ENCODE measurements at regions not wholly inside any gene's neighbourhood (a gene's known extent, or its start where the extent isn't known, plus 50 kb on each side); places are given as distances from the start of the nearest gene placed in this dataset.

DNA sequence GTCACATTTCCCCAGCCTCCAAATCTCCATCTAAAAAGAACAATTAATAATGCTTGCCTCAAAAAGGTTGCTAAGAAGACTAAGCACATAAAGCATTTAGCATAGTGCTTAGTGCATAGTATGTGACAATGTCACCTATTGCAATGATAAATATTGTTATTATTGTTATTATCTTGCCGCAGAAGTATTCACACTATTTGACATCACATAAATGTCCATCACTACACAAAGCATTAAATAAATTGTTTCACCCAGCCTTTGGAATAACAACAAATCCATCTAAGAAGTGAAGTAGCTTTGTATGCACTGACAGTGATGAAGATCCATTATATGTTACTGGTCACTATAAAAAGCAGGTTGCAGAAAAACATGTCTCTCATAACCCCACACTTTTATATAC lies 2263.9 kb upstream of the WWC1 start:
- H2AFZ ChIP-seq (ENCODE audit: low read length), result no peak overlapping the region
- H3K79me2 ChIP-seq (ENCODE audit: insufficient read depth, low read length), result no peaks in the 10 kb centered on the region
- no peaks in the 10 kb centered on the region for H3K9me3 ChIP-seq (ENCODE audit: low read length)
- TF ChIP-seq, protein P1, sequence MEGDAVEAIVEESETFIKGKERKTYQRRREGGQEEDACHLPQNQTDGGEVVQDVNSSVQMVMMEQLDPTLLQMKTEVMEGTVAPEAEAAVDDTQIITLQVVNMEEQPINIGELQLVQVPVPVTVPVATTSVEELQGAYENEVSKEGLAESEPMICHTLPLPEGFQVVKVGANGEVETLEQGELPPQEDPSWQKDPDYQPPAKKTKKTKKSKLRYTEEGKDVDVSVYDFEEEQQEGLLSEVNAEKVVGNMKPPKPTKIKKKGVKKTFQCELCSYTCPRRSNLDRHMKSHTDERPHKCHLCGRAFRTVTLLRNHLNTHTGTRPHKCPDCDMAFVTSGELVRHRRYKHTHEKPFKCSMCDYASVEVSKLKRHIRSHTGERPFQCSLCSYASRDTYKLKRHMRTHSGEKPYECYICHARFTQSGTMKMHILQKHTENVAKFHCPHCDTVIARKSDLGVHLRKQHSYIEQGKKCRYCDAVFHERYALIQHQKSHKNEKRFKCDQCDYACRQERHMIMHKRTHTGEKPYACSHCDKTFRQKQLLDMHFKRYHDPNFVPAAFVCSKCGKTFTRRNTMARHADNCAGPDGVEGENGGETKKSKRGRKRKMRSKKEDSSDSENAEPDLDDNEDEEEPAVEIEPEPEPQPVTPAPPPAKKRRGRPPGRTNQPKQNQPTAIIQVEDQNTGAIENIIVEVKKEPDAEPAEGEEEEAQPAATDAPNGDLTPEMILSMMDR (IDR thresholded peaks at IDR 0.05; ENCODE audit: low read length), result no peak
- no peak for TF ChIP-seq EZH2 (IDR thresholded peaks at IDR 0.05; ENCODE audit: borderline replicate concordance, low read length)
- no peak overlapping the region for H3K27ac ChIP-seq (ENCODE audit: low read depth, low read length, poor library complexity, severe bottlenecking)
- no peak overlapping the region for H3K9ac ChIP-seq (ENCODE audit: low read length)
- no peaks in the 10 kb centered on the region for H3K4me1 ChIP-seq (ENCODE audit: insufficient read depth, low read length, severe bottlenecking)
- no peaks in the 10 kb centered on the region for H3K36me3 ChIP-seq (ENCODE audit: insufficient read depth, low read length)
- no peaks in the 10 kb centered on the region for H4K20me1 ChIP-seq (ENCODE audit: insufficient read depth, low read length)
- no peaks in the 10 kb centered on the region for H3K9me2 ChIP-seq (ENCODE audit: low read depth, low read length)
- no peaks in the 10 kb centered on the region for H3F3A ChIP-seq (ENCODE audit: insufficient read depth, low read length)
- no peak overlapping the region for H3K4me2 ChIP-seq (ENCODE audit: low read length)
- H3K4me3 ChIP-seq (ENCODE audit: low read depth, low read length, poor library complexity, severe bottlenecking), result no peak overlapping the region
- H3K27me3 ChIP-seq (ENCODE audit: insufficient read depth, low read length), result no peaks in the 10 kb centered on the region

- no peaks in the 10 kb centered on the region for H3K36me3 ChIP-seq (ENCODE audit: insufficient read depth, low read length)
- no peak overlapping the region for H3K4me3 ChIP-seq (ENCODE audit: low read depth, low read length, poor library complexity, severe bottlenecking)
- H4K20me1 ChIP-seq (ENCODE audit: insufficient read depth, low read length), result no peaks in the 10 kb centered on the region
- H3K27ac ChIP-seq (ENCODE audit: low read depth, low read length, poor library complexity, severe bottlenecking), result no peak overlapping the region
- H3K9me2 ChIP-seq (ENCODE audit: low read depth, low read length), result no peaks in the 10 kb centered on the region
- H2AFZ ChIP-seq (ENCODE audit: low read length), result no peak overlapping the region
- H3K27me3 ChIP-seq (ENCODE audit: insufficient read depth, low read length), result no peaks in the 10 kb centered on the region
- no peaks in the 10 kb centered on the region for H3K79me2 ChIP-seq (ENCODE audit: insufficient read depth, low read length)
- TF ChIP-seq, protein P1 (IDR thresholded peaks at IDR 0.05; ENCODE audit: low read length), result no peak
- TF ChIP-seq EZH2 (IDR thresholded peaks at IDR 0.05; ENCODE audit: borderline replicate concordance, low read length), result no peak
- H3K9ac ChIP-seq (ENCODE audit: low read length), result no peak overlapping the region
- H3F3A ChIP-seq (ENCODE audit: insufficient read depth, low read length), result no peaks in the 10 kb centered on the region
- H3K4me2 ChIP-seq (ENCODE audit: low read length), result no peak overlapping the region
- H3K9me3 ChIP-seq (ENCODE audit: low read length), result no peaks in the 10 kb centered on the region
- no peaks in the 10 kb centered on the region for H3K4me1 ChIP-seq (ENCODE audit: insufficient read depth, low read length, severe bottlenecking)
Observed at GRCh38 chr5:166031926-166032325, 2259.5 kb upstream of the WWC1 start.

GRCh38 chr5:166032601-166033000 lies 2258.8 kb upstream of the WWC1 start:
- H3K79me2 ChIP-seq (ENCODE audit: insufficient read depth, low read length), result no peaks in the 10 kb centered on the region
- H3K4me1 ChIP-seq (ENCODE audit: insufficient read depth, low read length, severe bottlenecking), result no peaks in the 10 kb centered on the region

More at GRCh38 chr5:166032601-166033000, 2258.8 kb upstream of the WWC1 start:
- Histone ChIP-seq H4K20me1 (ENCODE audit: insufficient read depth, low read length) (no peaks in the 10 kb centered on the region), H3K36me3 (ENCODE audit: insufficient read depth, low read length) (no peaks in the 10 kb centered on the region), H2AFZ (ENCODE audit: low read length) (no peak overlapping the region), H3K4me2 (ENCODE audit: low read length) (no peak overlapping the region), H3F3A (ENCODE audit: insufficient read depth, low read length) (no peaks in the 10 kb centered on the region), H3K9me3 (ENCODE audit: low read length) (no peaks in the 10 kb centered on the region), H3K9me2 (ENCODE audit: low read depth, low read length) (no peaks in the 10 kb centered on the region), H3K9ac (ENCODE audit: low read length) (no peak overlapping the region), H3K4me3 (ENCODE audit: low read depth, low read length, poor library complexity, severe bottlenecking) (no peak overlapping the region), H3K27ac (ENCODE audit: low read depth, low read length, poor library complexity, severe bottlenecking) (no peak overlapping the region), H3K27me3 (ENCODE audit: insufficient read depth, low read length) (no peaks in the 10 kb centered on the region)
- TF ChIP-seq, protein P1 (IDR thresholded peaks at IDR 0.05; ENCODE audit: low read length), result no peak
- TF ChIP-seq EZH2 (IDR thresholded peaks at IDR 0.05; ENCODE audit: borderline replicate concordance, low read length), result no peak
